ENCODE measurements at regions not wholly inside any gene's neighbourhood (a gene's known extent, or its start where the extent isn't known, plus 50 kb on each side); places are given as distances from the start of the nearest gene placed in this dataset.

- 0% methylated on average over 1 of the region's 1 CpG for WGBS (ENCODE audit: low lambda C conversion rate)
- in situ Hi-C loops (cut with HindIII; ENCODE audit: extremely low pct_ligation_motif_present, low pct_unique_long_range_greater_than_20kb) (no loop called here), intact Hi-C loops (cut with micrococcal nuclease; ENCODE audit: unreplicated experiment) (no loop called here)
- H3K36me3 ChIP-seq (replicated peaks in 1 of 2; ENCODE audit: control insufficient read depth in 1 of 2, insufficient read depth in 2 of 2, low read length in 2 of 2): no peaks in the 10 kb centered on the region
- H3K27ac ChIP-seq (ENCODE audit: extremely low read length, insufficient read depth, low read length): no peak overlapping the region
- no peaks in the 10 kb centered on the region for H3K4me1 ChIP-seq (ENCODE audit: insufficient read depth, low read length)
- H2AFZ ChIP-seq (ENCODE audit: low read length): no peak overlapping the region
- no peaks in the 10 kb centered on the region for H4K20me1 ChIP-seq (ENCODE audit: insufficient read depth, low read length)
- POLR2A ChIA-PET: no interaction called here
- H3K9me3 ChIP-seq (ENCODE audit: low read length): no peaks in the 10 kb centered on the region
- ATAC-seq: no peak
- no peak for DNase-seq (ENCODE audit: low spot score)
- TF ChIP-seq, protein P1, sequence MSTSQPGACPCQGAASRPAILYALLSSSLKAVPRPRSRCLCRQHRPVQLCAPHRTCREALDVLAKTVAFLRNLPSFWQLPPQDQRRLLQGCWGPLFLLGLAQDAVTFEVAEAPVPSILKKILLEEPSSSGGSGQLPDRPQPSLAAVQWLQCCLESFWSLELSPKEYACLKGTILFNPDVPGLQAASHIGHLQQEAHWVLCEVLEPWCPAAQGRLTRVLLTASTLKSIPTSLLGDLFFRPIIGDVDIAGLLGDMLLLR (CRISPR knock-in tag; IDR thresholded peaks at IDR 0.05): no peak
- H3K27me3 ChIP-seq (ENCODE audit: control insufficient read depth in 1 of 2, insufficient read depth in 2 of 2, low read length in 2 of 2): no peaks in the 10 kb centered on the region
- FAIRE-seq: no peak
- no TSS peak for BruUV-seq (replicated peaks)
- CTCF ChIA-PET (ENCODE audit: low intra/inter-chr PET ratio, low total read pairs): no interaction called here
- no peak overlapping the region for H3K4me3 ChIP-seq (replicated peaks in 1 of 3; ENCODE audit: insufficient read depth in 1 of 3, low read depth in 2 of 3, low read length in 3 of 3)
- no peak overlapping the region for H3K4me2 ChIP-seq (ENCODE audit: low read depth, low read length)
- H3K79me2 ChIP-seq (ENCODE audit: insufficient read depth, low read length): no peaks in the 10 kb centered on the region
- no peak overlapping the region for H3K9ac ChIP-seq (ENCODE audit: insufficient read depth, low read depth, low read length)
Observed at GRCh38 chr6:117018771-117019170, 141.7 kb downstream of the RFX6 start.

- H3K4me1 ChIP-seq (ENCODE audit: insufficient read depth, low read length): no peaks in the 10 kb centered on the region
- ChIA-PET POLR2A (no interaction called here), CTCF (ENCODE audit: low intra/inter-chr PET ratio, low total read pairs) (no interaction called here)
- no peak overlapping the region for H2AFZ ChIP-seq (ENCODE audit: low read length)
- in situ Hi-C loops (cut with HindIII; ENCODE audit: extremely low pct_ligation_motif_present, low pct_unique_long_range_greater_than_20kb): no loop called here
- no peak overlapping the region for H3K27ac ChIP-seq (ENCODE audit: extremely low read length, insufficient read depth, low read length)
- no peak for ATAC-seq
- no peak for FAIRE-seq
- intact Hi-C loops (cut with micrococcal nuclease; ENCODE audit: unreplicated experiment): no loop called here
- H3K4me2 ChIP-seq (ENCODE audit: low read depth, low read length): no peak overlapping the region
- H3K9me3 ChIP-seq (ENCODE audit: low read length): no peaks in the 10 kb centered on the region
- no peak overlapping the region for H3K4me3 ChIP-seq (replicated peaks in 1 of 3; ENCODE audit: insufficient read depth in 1 of 3, low read depth in 2 of 3, low read length in 3 of 3)
- no peaks in the 10 kb centered on the region for H3K79me2 ChIP-seq (ENCODE audit: insufficient read depth, low read length)
- no peaks in the 10 kb centered on the region for H4K20me1 ChIP-seq (ENCODE audit: insufficient read depth, low read length)
- H3K36me3 ChIP-seq (replicated peaks in 1 of 2; ENCODE audit: control insufficient read depth in 1 of 2, insufficient read depth in 2 of 2, low read length in 2 of 2): no peaks in the 10 kb centered on the region
- BruUV-seq (replicated peaks): no TSS peak
- no peak for DNase-seq (ENCODE audit: low spot score)
- H3K9ac ChIP-seq (ENCODE audit: insufficient read depth, low read depth, low read length): no peak overlapping the region
- no peaks in the 10 kb centered on the region for H3K27me3 ChIP-seq (ENCODE audit: control insufficient read depth in 1 of 2, insufficient read depth in 2 of 2, low read length in 2 of 2)
- TF ChIP-seq RBM22 (optimal IDR thresholded peaks at IDR 0.05; ENCODE audit: low read length): no peak
- no peak for TF ChIP-seq POLR2AphosphoS2 (IDR thresholded peaks at IDR 0.05; ENCODE audit: low read depth, low read length)
- no peak for TF ChIP-seq TCF7 (IDR thresholded peaks at IDR 0.05; ENCODE audit: low read depth)
- no peak for TF ChIP-seq SOX13 (IDR thresholded peaks at IDR 0.05)
- no peak for TF ChIP-seq SOX13 (CRISPR knock-in tag; conservative IDR thresholded peaks at IDR 0.05 in 1 of 2, IDR thresholded peaks at IDR 0.05 in 1 of 2)
- TF ChIP-seq SMC3 (IDR thresholded peaks at IDR 0.05; ENCODE audit: low read length): no peak
- no peak for TF ChIP-seq KDM5A (IDR thresholded peaks at IDR 0.05; ENCODE audit: borderline replicate concordance, low read length)
- no peak for TF ChIP-seq NKX3-1 (CRISPR knock-in tag; IDR thresholded peaks at IDR 0.05)
- TF ChIP-seq KAT7 (CRISPR knock-in tag; IDR thresholded peaks at IDR 0.05; ENCODE audit: borderline replicate concordance): no peak
- no peak for TF ChIP-seq NPAS2 (CRISPR knock-in tag; IDR thresholded peaks at IDR 0.05; ENCODE audit: borderline replicate concordance)
- no peak for TF ChIP-seq ETV5 (CRISPR knock-in tag; IDR thresholded peaks at IDR 0.05; ENCODE audit: borderline replicate concordance)
- no peak for TF ChIP-seq NR2F1 (CRISPR knock-in tag; IDR thresholded peaks at IDR 0.05)
- TF ChIP-seq, protein P2, sequence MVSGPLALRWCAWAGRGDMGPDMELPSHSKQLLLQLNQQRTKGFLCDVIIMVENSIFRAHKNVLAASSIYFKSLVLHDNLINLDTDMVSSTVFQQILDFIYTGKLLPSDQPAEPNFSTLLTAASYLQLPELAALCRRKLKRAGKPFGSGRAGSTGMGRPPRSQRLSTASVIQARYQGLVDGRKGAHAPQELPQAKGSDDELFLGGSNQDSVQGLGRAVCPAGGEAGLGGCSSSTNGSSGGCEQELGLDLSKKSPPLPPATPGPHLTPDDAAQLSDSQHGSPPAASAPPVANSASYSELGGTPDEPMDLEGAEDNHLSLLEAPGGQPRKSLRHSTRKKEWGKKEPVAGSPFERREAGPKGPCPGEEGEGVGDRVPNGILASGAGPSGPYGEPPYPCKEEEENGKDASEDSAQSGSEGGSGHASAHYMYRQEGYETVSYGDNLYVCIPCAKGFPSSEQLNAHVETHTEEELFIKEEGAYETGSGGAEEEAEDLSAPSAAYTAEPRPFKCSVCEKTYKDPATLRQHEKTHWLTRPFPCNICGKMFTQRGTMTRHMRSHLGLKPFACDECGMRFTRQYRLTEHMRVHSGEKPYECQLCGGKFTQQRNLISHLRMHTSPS (CRISPR knock-in tag; IDR thresholded peaks at IDR 0.05; ENCODE audit: low read depth): no peak
- TF ChIP-seq KLF6 (CRISPR knock-in tag; IDR thresholded peaks at IDR 0.05): no peak
- TF ChIP-seq SMYD3 (CRISPR knock-in tag; IDR thresholded peaks at IDR 0.05): no peak
- no peak for TF ChIP-seq ZNF614 (CRISPR knock-in tag; IDR thresholded peaks at IDR 0.05; ENCODE audit: borderline replicate concordance)
- TF ChIP-seq, protein P3, sequence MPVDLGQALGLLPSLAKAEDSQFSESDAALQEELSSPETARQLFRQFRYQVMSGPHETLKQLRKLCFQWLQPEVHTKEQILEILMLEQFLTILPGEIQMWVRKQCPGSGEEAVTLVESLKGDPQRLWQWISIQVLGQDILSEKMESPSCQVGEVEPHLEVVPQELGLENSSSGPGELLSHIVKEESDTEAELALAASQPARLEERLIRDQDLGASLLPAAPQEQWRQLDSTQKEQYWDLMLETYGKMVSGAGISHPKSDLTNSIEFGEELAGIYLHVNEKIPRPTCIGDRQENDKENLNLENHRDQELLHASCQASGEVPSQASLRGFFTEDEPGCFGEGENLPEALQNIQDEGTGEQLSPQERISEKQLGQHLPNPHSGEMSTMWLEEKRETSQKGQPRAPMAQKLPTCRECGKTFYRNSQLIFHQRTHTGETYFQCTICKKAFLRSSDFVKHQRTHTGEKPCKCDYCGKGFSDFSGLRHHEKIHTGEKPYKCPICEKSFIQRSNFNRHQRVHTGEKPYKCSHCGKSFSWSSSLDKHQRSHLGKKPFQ (CRISPR knock-in tag; IDR thresholded peaks at IDR 0.05; ENCODE audit: insufficient replicate concordance): no peak
Observed at GRCh38 chr6:117022774-117023173, 145.7 kb downstream of the RFX6 start.

Measured in HepG2 (cell line).